ENCODE measurements at regions not wholly inside any gene's neighbourhood (a gene's known extent, or its start where the extent isn't known, plus 50 kb on each side); places are given as distances from the start of the nearest gene placed in this dataset.

- TF ChIP-seq EP300 (IDR thresholded peaks at IDR 0.05), result no peak
- no peak for TF ChIP-seq CTCF (IDR thresholded peaks at IDR 0.05)
- no peak for TF ChIP-seq POLR2AphosphoS5 (IDR thresholded peaks at IDR 0.05)
Measured at GRCh38 chr20:17889226-17889625, 79.4 kb downstream of the SNX5 start.

All from stomach (tissue), 4 donors.